CD14-positive monocyte (primary cell): ENCODE measurements at regions not wholly inside any gene's neighbourhood (a gene's known extent, or its start where the extent isn't known, plus 50 kb on each side); places are given as distances from the start of the nearest gene placed in this dataset.

Source experiments
- DNase-seq, 3 donors: peaks; one replicate each; pipeline ENCODE4 v3.0.0-alpha.2; 2011 to 2022
- H2AFZ ChIP-seq: 2 replicates; pipeline ENCODE4 v1.6.0; 2012; ENCODE audit warnings: mild to moderate bottlenecking, low read depth, low read length, inconsistent platforms; ENCODE audit not compliant: insufficient read depth, poor library complexity, severe bottlenecking
- H3K27ac ChIP-seq, 2 donors: 1 replicate in 1 of 2; 2 replicates in 1 of 2; pipeline ENCODE4 v1.5.1; 2012 to 2013; ENCODE audit warnings: low read length in 2 of 2, control low read depth in 1 of 2, inconsistent platforms in 1 of 2, low read depth in 1 of 2, mild to moderate bottlenecking in 1 of 2
- H3K27me3 ChIP-seq, 2 donors: one replicate each; pipeline versions ENCODE4 v1.6.0 to v1.6.1; 2011 to 2013; ENCODE audit warnings: low read length in 2 of 2; ENCODE audit not compliant: control insufficient read depth in 2 of 2, insufficient read depth in 2 of 2
- H3K36me3 ChIP-seq, 2 donors: replicated peaks in 1 of 2; 1 replicate in 1 of 2; 2 replicates in 1 of 2; pipeline versions ENCODE4 v1.5.1 to v1.6.1; 2012 to 2013; ENCODE audit warnings: low read length in 2 of 2, control low read depth in 1 of 2, inconsistent platforms in 1 of 2, mild to moderate bottlenecking in 1 of 2; ENCODE audit not compliant: insufficient read depth in 2 of 2, control insufficient read depth in 1 of 2
- H3K4me1 ChIP-seq, 2 donors: 1 replicate in 1 of 2; 2 replicates in 1 of 2; pipeline versions ENCODE4 v1.5.1 to v1.6.1; 2012 to 2013; ENCODE audit warnings: low read length in 2 of 2, control low read depth in 1 of 2, inconsistent platforms in 1 of 2, mild to moderate bottlenecking in 1 of 2, moderate library complexity in 1 of 2; ENCODE audit not compliant: insufficient read depth in 2 of 2, control insufficient read depth in 1 of 2
- H3K4me2 ChIP-seq: replicated peaks from 2 replicates; pipeline ENCODE3; 2012; ENCODE audit warnings: low read length, moderate library complexity, mild to moderate bottlenecking; ENCODE audit not compliant: poor library complexity, severe bottlenecking; ENCODE audit errors: extremely low read depth
- H3K4me3 ChIP-seq, 3 experiments: fragments of 200-600 bp in 1 of 3; sonication (generic) in 1 of 3; replicated peaks in 1 of 3; 1 replicate in 2 of 3; 2 replicates in 1 of 3; pipeline ENCODE4 v1.5.1; 2011 to 2013; ENCODE audit warnings: low read length in 3 of 3, mild to moderate bottlenecking in 3 of 3, control low read depth in 2 of 3, low read depth in 2 of 3, inconsistent platforms in 1 of 3, moderate library complexity in 1 of 3
- H3K79me2 ChIP-seq: 2 replicates; pipeline ENCODE4 v1.6.0; 2012; ENCODE audit warnings: mild to moderate bottlenecking, control low read depth, inconsistent platforms, low read length, moderate library complexity; ENCODE audit not compliant: insufficient read depth
- H3K9ac ChIP-seq: 2 replicates; pipeline ENCODE4 v1.6.0; 2017; ENCODE audit warnings: low read length, mild to moderate bottlenecking; ENCODE audit not compliant: insufficient read depth, poor library complexity, severe bottlenecking
- H3K9me3 ChIP-seq, 2 donors: replicated peaks in 1 of 2; 1 replicate in 1 of 2; 2 replicates in 1 of 2; pipeline versions ENCODE4 v1.5.1 to v1.6.1; 2012 to 2013; ENCODE audit warnings: low read length in 2 of 2, control low read depth in 1 of 2; ENCODE audit not compliant: control insufficient read depth in 1 of 2, insufficient read depth in 1 of 2
- H4K20me1 ChIP-seq: 2 replicates; pipeline ENCODE4 v1.6.0; 2012; ENCODE audit warnings: mild to moderate bottlenecking, low read length, control low read depth, moderate library complexity; ENCODE audit not compliant: insufficient read depth
- H3K27ac Mint-ChIP-seq, 7 donors: one replicate each; pipeline ENCODE4 v1.8.0; 2020; ENCODE audit warnings: mild to moderate bottlenecking in 7 of 7, mixed read lengths in 7 of 7, moderate library complexity in 6 of 7, inconsistent platforms in 2 of 7
- H3K27me3 Mint-ChIP-seq, 3 donors: one replicate each; pipeline ENCODE4 v1.8.0; 2021 to 2022; ENCODE audit warnings: low read depth in 3 of 3, mild to moderate bottlenecking in 3 of 3, mixed read lengths in 3 of 3, moderate library complexity in 3 of 3, inconsistent platforms in 1 of 3
- H3K36me3 Mint-ChIP-seq, 2 donors: one replicate each; pipeline ENCODE4 v1.8.0; 2020; ENCODE audit warnings: mixed read lengths in 2 of 2, inconsistent platforms in 1 of 2, mild to moderate bottlenecking in 1 of 2
- H3K4me1 Mint-ChIP-seq: one replicate; pipeline ENCODE4 v1.8.0; 2020; ENCODE audit warnings: mild to moderate bottlenecking, mixed read lengths
- H3K4me3 Mint-ChIP-seq, 2 donors: one replicate each; pipeline ENCODE4 v1.8.0; 2020; ENCODE audit warnings: mild to moderate bottlenecking in 2 of 2, mixed read lengths in 2 of 2, moderate library complexity in 1 of 2
- H3K9me3 Mint-ChIP-seq, 7 donors: one replicate each; pipeline ENCODE4 v1.8.0; 2020 to 2022; ENCODE audit warnings: mixed read lengths in 7 of 7, mild to moderate bottlenecking in 6 of 7, moderate library complexity in 6 of 7, inconsistent platforms in 2 of 7
- WGBS: methylation state at CpG from one replicate; pipeline ENCODE4 v1.1.5; 2013; ENCODE audit warnings: missing lambda C conversion rate; ENCODE audit not compliant: insufficient coverage; 5-methylcytosine and 5-hydroxymethylcytosine counted together
- intact Hi-C, 2 donors: fragments of 100-400 bp; cut with micrococcal nuclease; formaldehyde crosslinking; loops; one replicate each; pipeline versions ENCODE4 v1.15.0 to v1.15.1; 2023
- TF ChIP-seq, protein P1 (sequence below): fragments of 200-600 bp; IDR thresholded peaks from one replicate; pipeline ENCODE4 v1.8.0; 2022; ENCODE audit warnings: antibody characterized with exemption, mild to moderate bottlenecking

GRCh38 chr2:59440491-59440890 is 1113.0 kb downstream of the BCL11A start:
- Mint-ChIP-seq H3K4me1 (no peaks in the 10 kb centered on the region), H3K9me3 (peaks cover 0 to 8% (median 2%) of the 10 kb centered on the region in 7 donors), H3K27me3 (no peaks in the 10 kb centered on the region), H3K4me3 (no peak overlapping the region), H3K36me3 (no peaks in the 10 kb centered on the region), H3K27ac (peak overlapping the region in 1 of 7 donors; percentile 15)
- Histone ChIP-seq H2AFZ (no peak overlapping the region), H3K9me3 (no peaks in the 10 kb centered on the region), H3K27me3 (no peaks in the 10 kb centered on the region), H3K4me1 (no peaks in the 10 kb centered on the region), H4K20me1 (no peaks in the 10 kb centered on the region), H3K79me2 (no peaks in the 10 kb centered on the region), H3K4me2 (no peak overlapping the region), H3K9ac (no peak overlapping the region), H3K36me3 (no peaks in the 10 kb centered on the region), H3K27ac (no peak overlapping the region), H3K4me3 (no peak overlapping the region)
- TF ChIP-seq, protein P1, sequence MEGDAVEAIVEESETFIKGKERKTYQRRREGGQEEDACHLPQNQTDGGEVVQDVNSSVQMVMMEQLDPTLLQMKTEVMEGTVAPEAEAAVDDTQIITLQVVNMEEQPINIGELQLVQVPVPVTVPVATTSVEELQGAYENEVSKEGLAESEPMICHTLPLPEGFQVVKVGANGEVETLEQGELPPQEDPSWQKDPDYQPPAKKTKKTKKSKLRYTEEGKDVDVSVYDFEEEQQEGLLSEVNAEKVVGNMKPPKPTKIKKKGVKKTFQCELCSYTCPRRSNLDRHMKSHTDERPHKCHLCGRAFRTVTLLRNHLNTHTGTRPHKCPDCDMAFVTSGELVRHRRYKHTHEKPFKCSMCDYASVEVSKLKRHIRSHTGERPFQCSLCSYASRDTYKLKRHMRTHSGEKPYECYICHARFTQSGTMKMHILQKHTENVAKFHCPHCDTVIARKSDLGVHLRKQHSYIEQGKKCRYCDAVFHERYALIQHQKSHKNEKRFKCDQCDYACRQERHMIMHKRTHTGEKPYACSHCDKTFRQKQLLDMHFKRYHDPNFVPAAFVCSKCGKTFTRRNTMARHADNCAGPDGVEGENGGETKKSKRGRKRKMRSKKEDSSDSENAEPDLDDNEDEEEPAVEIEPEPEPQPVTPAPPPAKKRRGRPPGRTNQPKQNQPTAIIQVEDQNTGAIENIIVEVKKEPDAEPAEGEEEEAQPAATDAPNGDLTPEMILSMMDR = no peak
- no peak for DNase-seq
- intact Hi-C loops = no loop called here
- 89% methylated on average over 6 of the region's 7 CpGs for WGBS

- H3K4me2 ChIP-seq = no peak overlapping the region
- H3K27ac ChIP-seq = no peak overlapping the region
- Mint-ChIP-seq H3K9me3 (peaks cover 5 to 23% (median 13%) of the 10 kb centered on the region in 7 donors), H3K4me1 (no peaks in the 10 kb centered on the region), H3K27me3 (peaks cover 0 to 1% (median 0%) of the 10 kb centered on the region in 3 donors), H3K4me3 (no peak overlapping the region), H3K36me3 (no peaks in the 10 kb centered on the region), H3K27ac (no peak overlapping the region)
- TF ChIP-seq, protein P1 = no peak
- H3K79me2 ChIP-seq = no peaks in the 10 kb centered on the region
- no peaks in the 10 kb centered on the region for H3K9me3 ChIP-seq
- no peaks in the 10 kb centered on the region for H3K4me1 ChIP-seq
- no CpG with 5 or more reads among the region's 3 CpGs for WGBS
- no peak overlapping the region for H2AFZ ChIP-seq
- intact Hi-C loops = no loop called here
- DNase-seq = no peak
- no peaks in the 10 kb centered on the region for H3K27me3 ChIP-seq
- H3K36me3 ChIP-seq = no peaks in the 10 kb centered on the region
- H3K9ac ChIP-seq = no peak overlapping the region
- no peak overlapping the region for H3K4me3 ChIP-seq
- H4K20me1 ChIP-seq = no peaks in the 10 kb centered on the region
These were observed 1117.8 kb downstream of the BCL11A start for GRCh38 chr2:59435635-59436034.
